Esophagus muscularis mucosa (tissue), 4 donors: ENCODE measurements at regions not wholly inside any gene's neighbourhood (a gene's known extent, or its start where the extent isn't known, plus 50 kb on each side); places are given as distances from the start of the nearest gene placed in this dataset.

ENCODE experiments used
- DNase-seq: peaks from one replicate; pipeline ENCODE4 v3.0.0-alpha.2; 2017; ENCODE audit errors: extremely low spot score
- H3K27ac ChIP-seq, 4 donors: fragments of 200-600 bp; sonication (generic); replicated peaks in 1 of 4; 1 replicate in 3 of 4; 2 replicates in 1 of 4; pipeline ENCODE4 v1.5.1; 2016 to 2019; ENCODE audit warnings: mild to moderate bottlenecking in 1 of 4
- H3K27me3 ChIP-seq, 4 donors: fragments of 200-600 bp; sonication (generic); one replicate each; pipeline versions ENCODE4 v1.5.1 to v1.6.0; 2016 to 2019
- H3K36me3 ChIP-seq, 4 donors: fragments of 200-600 bp; sonication (generic); one replicate each; pipeline ENCODE4 v1.5.1; 2016 to 2019
- H3K4me1 ChIP-seq, 4 donors: fragments of 200-600 bp; sonication (generic); one replicate each; pipeline ENCODE4 v1.5.1; 2016 to 2019
- H3K4me3 ChIP-seq, 4 donors: fragments of 200-600 bp; sonication (generic); 1 replicate in 2 of 4; 2 replicates in 2 of 4; pipeline ENCODE4 v1.5.1; 2016 to 2019; ENCODE audit warnings: mild to moderate bottlenecking in 4 of 4, moderate library complexity in 1 of 4
- H3K9me3 ChIP-seq, 4 donors: fragments of 200-600 bp; sonication (generic); 1 replicate in 3 of 4; 2 replicates in 1 of 4; pipeline ENCODE4 v1.5.1; 2016 to 2019
- CTCF ChIP-seq, 3 experiments: fragments of 200-600 bp in 2 of 3; fragments of 450-650 bp in 1 of 3; sonication (generic) in 2 of 3; IDR thresholded peaks; one replicate each; pipeline ENCODE4 v1.5.1; 2017 to 2019; ENCODE audit warnings: antibody characterized with exemption in 3 of 3, mild to moderate bottlenecking in 2 of 3, moderate library complexity in 1 of 3
- EP300 ChIP-seq: sonication (generic); formaldehyde crosslinking; IDR thresholded peaks from one replicate; pipeline ENCODE4 v1.6.1; 2017; ENCODE audit warnings: antibody characterized with exemption
- POLR2A ChIP-seq: fragments of 450-650 bp; IDR thresholded peaks from one replicate; pipeline ENCODE4 v1.6.1; 2017; ENCODE audit warnings: antibody characterized with exemption, moderate library complexity, mild to moderate bottlenecking, low read depth
- POLR2AphosphoS5 ChIP-seq, 2 donors: sonication (generic); formaldehyde crosslinking; IDR thresholded peaks; one replicate each; pipeline ENCODE4 v1.6.1; 2017; ENCODE audit warnings: antibody characterized with exemption in 2 of 2
- WGBS: methylation state at CpG from one replicate; pipeline ENCODE4 v1.1.5; 2018; 5-methylcytosine and 5-hydroxymethylcytosine counted together
- intact Hi-C: fragments of 100-400 bp; cut with DNase I; formaldehyde crosslinking; loops from one replicate; pipeline ENCODE4 v1.15.1; 2023

GRCh38 chr9:16135968-16136367 is 583.1 kb downstream of the CCDC171 start:
- no CpG with 5 or more reads among the region's 1 CpG for WGBS
- no peak for DNase-seq
- Histone ChIP-seq H3K36me3 (no peaks in the 10 kb centered on the region), H3K9me3 (no peaks in the 10 kb centered on the region), H3K4me1 (peaks cover 0 to 9% (median 1%) of the 10 kb centered on the region in 4 donors), H3K4me3 (no peak overlapping the region), H3K27ac (no peak overlapping the region), H3K27me3 (no peaks in the 10 kb centered on the region)
- intact Hi-C loops = no loop called here
- TF ChIP-seq POLR2A = no peak
- TF ChIP-seq POLR2AphosphoS5 (IDR thresholded peaks at IDR 0.05) = no peak
- no peak for TF ChIP-seq EP300
- TF ChIP-seq CTCF (IDR thresholded peaks at IDR 0.05) = no peak

DNA sequence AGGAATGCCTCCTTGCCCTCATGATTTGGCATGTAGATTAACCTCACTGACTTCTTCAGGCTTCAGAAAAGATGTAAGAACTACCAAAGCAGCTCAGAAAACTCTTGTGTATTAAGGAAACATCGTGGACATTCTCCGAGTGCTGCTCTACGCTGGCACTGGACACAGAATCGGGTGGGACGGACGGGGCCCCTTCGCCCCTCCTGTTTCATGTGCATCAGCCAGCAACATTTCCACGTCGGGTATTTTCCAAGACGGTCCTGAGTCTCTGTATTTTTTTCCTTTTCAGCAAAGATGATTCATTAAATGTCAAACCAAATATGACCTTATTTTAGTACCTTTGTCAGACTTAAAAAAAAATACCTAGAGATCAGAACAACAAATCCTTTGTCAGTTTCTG is 583.6 kb downstream of the CCDC171 start:
- WGBS = 88% methylated on average over 10 of the region's 10 CpGs
- H3K36me3 ChIP-seq = no peaks in the 10 kb centered on the region
- no peaks in the 10 kb centered on the region for H3K27me3 ChIP-seq
- no peak overlapping the region for H3K27ac ChIP-seq
- TF ChIP-seq POLR2AphosphoS5 (IDR thresholded peaks at IDR 0.05) = no peak
- TF ChIP-seq CTCF (IDR thresholded peaks at IDR 0.05) = no peak
- no peak for TF ChIP-seq POLR2A
- no peak for TF ChIP-seq EP300
- H3K4me1 ChIP-seq = peaks cover 0 to 9% (median 1%) of the 10 kb centered on the region in 4 donors
- no peak for DNase-seq
- intact Hi-C loops = no loop called here
- H3K9me3 ChIP-seq = no peaks in the 10 kb centered on the region
- no peak overlapping the region for H3K4me3 ChIP-seq

DNA sequence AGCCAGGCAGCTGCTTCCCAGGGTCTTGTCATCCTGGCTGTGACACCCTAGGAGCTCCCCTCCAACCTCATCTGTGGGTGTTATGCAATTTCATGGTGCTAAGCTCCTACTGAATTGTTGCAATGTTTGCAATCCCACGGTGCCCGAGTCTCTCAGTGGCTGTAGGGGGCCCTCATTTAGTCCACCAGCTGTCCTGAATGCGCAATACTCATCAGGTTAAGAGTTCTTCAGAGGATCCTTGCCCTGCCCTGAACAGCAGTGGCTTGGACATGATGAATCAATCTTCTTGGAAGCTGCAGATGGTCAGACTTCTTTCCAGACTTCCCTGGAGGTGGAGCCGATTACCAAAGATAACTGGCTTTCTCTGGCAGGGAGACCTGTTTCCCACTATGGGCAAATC is 584.1 kb downstream of the CCDC171 start:
- Histone ChIP-seq H3K27ac (no peak overlapping the region), H3K4me1 (peaks cover 0 to 9% (median 1%) of the 10 kb centered on the region in 4 donors), H3K9me3 (no peaks in the 10 kb centered on the region), H3K27me3 (no peaks in the 10 kb centered on the region), H3K36me3 (no peaks in the 10 kb centered on the region), H3K4me3 (no peak overlapping the region)
- intact Hi-C loops = no loop called here
- TF ChIP-seq EP300 = no peak
- no peak for TF ChIP-seq POLR2AphosphoS5 (IDR thresholded peaks at IDR 0.05)
- no peak for TF ChIP-seq POLR2A
- TF ChIP-seq CTCF (IDR thresholded peaks at IDR 0.05) = no peak
- DNase-seq = no peak
- 58% methylated on average over 3 of the region's 4 CpGs for WGBS

- TF ChIP-seq POLR2AphosphoS5 (IDR thresholded peaks at IDR 0.05) = no peak
- TF ChIP-seq EP300 = no peak
- no peak for TF ChIP-seq CTCF (IDR thresholded peaks at IDR 0.05)
- TF ChIP-seq POLR2A = no peak
- intact Hi-C loops = no loop called here
- no peaks in the 10 kb centered on the region for H3K27me3 ChIP-seq
- no peaks in the 10 kb centered on the region for H3K9me3 ChIP-seq
- H3K36me3 ChIP-seq = no peaks in the 10 kb centered on the region
- peak overlapping the region in 1 of 4 donors; percentile 30 for H3K27ac ChIP-seq
- no peak for DNase-seq
- WGBS = 84% methylated on average over 14 of the region's 16 CpGs
- H3K4me1 ChIP-seq = peaks cover 0 to 9% (median 1%) of the 10 kb centered on the region in 4 donors
- H3K4me3 ChIP-seq = no peak overlapping the region
Observed at GRCh38 chr9:16138561-16139491, 586.0 kb downstream of the CCDC171 start.
